ENCODE measurements at regions not wholly inside any gene's neighbourhood (a gene's known extent, or its start where the extent isn't known, plus 50 kb on each side); places are given as distances from the start of the nearest gene placed in this dataset.

- ATAC-seq (peak; percentile 48 to 95 (median 78)), DNase-seq (peak in 2 of 5 donors; percentile 50 to 78)
- WGBS, 4 donors = 53 to 69% (median 56%) methylated on average over 7 of the region's 7 CpGs
- H3K27me3 ChIP-seq = no peaks in the 10 kb centered on the region
- intact Hi-C loops (cut with DNase I) = loop anchor here in 1 of 10 donors (10.0 kb wide), 1 partner anchor 98 kb away; the partner anchor contains the start of gene ARF6
- H3K4me1 ChIP-seq = peaks cover 0 to 27% (median 5%) of the 10 kb centered on the region in 12 donors
- no peaks in the 10 kb centered on the region for H3K36me3 ChIP-seq
- H3K9me3 ChIP-seq = no peaks in the 10 kb centered on the region
- H3K27ac ChIP-seq = peak overlapping the region in 3 of 12 donors; percentile 17 to 39 (median 37)
- H3K4me3 ChIP-seq = no peak overlapping the region
- TF ChIP-seq POLR2A (IDR thresholded peaks at IDR 0.05) (no peak), CTCF (IDR thresholded peaks at IDR 0.05) (no peak)
Observed at GRCh38 chr14:49992901-49993339, 100.0 kb downstream of the ARF6 start.

DNA sequence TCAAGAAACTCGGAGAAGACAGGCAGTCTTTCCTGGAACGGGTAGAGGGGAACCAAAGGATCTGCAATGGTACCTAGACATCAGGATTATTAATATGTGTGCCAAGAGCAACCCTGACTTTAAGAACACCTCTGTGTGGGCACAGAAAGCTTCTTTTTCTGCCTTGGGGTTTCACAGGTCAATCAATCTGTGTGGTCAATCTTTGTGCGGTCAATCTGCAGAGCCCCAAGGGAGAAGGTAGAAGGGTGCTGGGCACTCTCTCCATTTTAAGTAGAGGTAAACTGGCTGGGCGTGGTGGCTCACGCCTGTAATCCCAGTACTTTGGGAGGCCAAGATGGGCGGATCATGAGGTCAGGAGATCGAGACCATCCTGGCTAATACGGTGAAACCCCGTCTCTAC is 100.7 kb downstream of the ARF6 start:
- intact Hi-C loops (cut with DNase I) = loop anchor here in 1 of 10 donors (10.0 kb wide), 1 partner anchor 99 kb away; the partner anchor contains the start of gene ARF6
- 91 to 96% (median 92%) methylated on average over 9 of the region's 9 CpGs for WGBS, 4 donors
- Histone ChIP-seq H3K4me3 (no peak overlapping the region), H3K4me1 (peaks cover 0 to 22% (median 2%) of the 10 kb centered on the region in 12 donors), H3K27ac (peak overlapping the region in 1 of 12 donors; percentile 37), H3K36me3 (no peaks in the 10 kb centered on the region), H3K9me3 (no peaks in the 10 kb centered on the region), H3K27me3 (no peaks in the 10 kb centered on the region)
- DNase-seq (no peak), ATAC-seq (no peak)
- TF ChIP-seq POLR2A (IDR thresholded peaks at IDR 0.05) (no peak), CTCF (IDR thresholded peaks at IDR 0.05) (no peak)

- no peak for TF ChIP-seq CTCF (IDR thresholded peaks at IDR 0.05)
- no peak for TF ChIP-seq POLR2A (IDR thresholded peaks at IDR 0.05)
- Histone ChIP-seq H3K27me3 (no peaks in the 10 kb centered on the region), H3K4me1 (peaks cover 0 to 34% (median 15%) of the 10 kb centered on the region in 12 donors), H3K4me3 (no peak overlapping the region), H3K36me3 (no peaks in the 10 kb centered on the region), H3K27ac (peak overlapping the region in 7 of 12 donors; percentile 4 to 73 (median 48)), H3K9me3 (no peaks in the 10 kb centered on the region)
- 64 to 79% (median 75%) methylated on average over 9 of the region's 9 CpGs for WGBS, 4 donors
- ATAC-seq = peak in 3 of 4 donors; percentile 4 to 58 (median 33)
- intact Hi-C loops (cut with DNase I) = loop anchor here in 1 of 10 donors (10.0 kb wide), 1 partner anchor 100 kb away; the partner anchor contains the start of gene ARF6
- no peak for DNase-seq
Observed at GRCh38 chr14:49994951-49995561, 102.2 kb downstream of the ARF6 start.

GRCh38 chr14:49997991-49998390 is 105.1 kb downstream of the ARF6 start:
- intact Hi-C loops (cut with DNase I) = loop anchor here in 1 of 10 donors (10.0 kb wide), 1 partner anchor 103 kb away; the partner anchor contains the start of gene ARF6
- TF ChIP-seq CTCF (IDR thresholded peaks at IDR 0.05) (no peak), POLR2A (IDR thresholded peaks at IDR 0.05) (no peak)
- WGBS, 4 donors = 81 to 95% (median 90%) methylated on average over 4 of the region's 4 CpGs
- H3K36me3 ChIP-seq = no peaks in the 10 kb centered on the region
- H3K4me3 ChIP-seq = no peak overlapping the region
- peaks cover 0 to 57% (median 40%) of the 10 kb centered on the region in 12 donors for H3K4me1 ChIP-seq
- H3K27me3 ChIP-seq = no peaks in the 10 kb centered on the region
- H3K27ac ChIP-seq = peak overlapping the region in 2 of 12 donors; percentile 72 to 92
- no peaks in the 10 kb centered on the region for H3K9me3 ChIP-seq
- DNase-seq = no peak
- ATAC-seq = no peak

Data from heart left ventricle (tissue), 16 donors.